HG03175 (cell line): ENCODE measurements at regions not wholly inside any gene's neighbourhood (a gene's known extent, or its start where the extent isn't known, plus 50 kb on each side); places are given as distances from the start of the nearest gene placed in this dataset.
"Not testable (repeated sequence)": the region's sequence is repeated elsewhere in the genome, so short reads cannot be mapped to it uniquely, and the experiment has no call there.

Experiments
- ATAC-seq: cut with Tn5 transposase; IDR thresholded peaks from one replicate; pipeline ENCODE4 v1.9.1; 2021; ENCODE audit warnings: mild to moderate bottlenecking, moderate library complexity; ENCODE audit not compliant: unreplicated experiment

DNA sequence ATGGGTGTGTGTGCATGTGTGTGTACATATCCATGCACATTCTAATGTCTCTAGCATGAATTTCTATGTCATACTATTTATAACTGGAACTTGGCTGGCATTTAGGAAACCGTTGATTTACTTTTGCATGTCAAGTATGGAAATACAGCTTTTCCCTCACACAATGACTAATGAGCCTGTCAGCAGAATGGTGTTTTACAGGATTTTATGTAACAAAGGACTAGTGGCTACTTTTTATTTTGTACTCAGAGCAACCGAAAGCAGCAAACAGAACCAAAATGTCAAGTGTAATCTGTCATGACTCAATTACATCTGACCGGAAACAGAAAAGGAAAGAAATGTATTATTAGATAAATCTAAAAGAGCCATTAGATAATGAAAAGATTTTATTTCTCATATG, 1911.5 kb upstream of the AGA start:
- ATAC-seq, result no peak

DNA sequence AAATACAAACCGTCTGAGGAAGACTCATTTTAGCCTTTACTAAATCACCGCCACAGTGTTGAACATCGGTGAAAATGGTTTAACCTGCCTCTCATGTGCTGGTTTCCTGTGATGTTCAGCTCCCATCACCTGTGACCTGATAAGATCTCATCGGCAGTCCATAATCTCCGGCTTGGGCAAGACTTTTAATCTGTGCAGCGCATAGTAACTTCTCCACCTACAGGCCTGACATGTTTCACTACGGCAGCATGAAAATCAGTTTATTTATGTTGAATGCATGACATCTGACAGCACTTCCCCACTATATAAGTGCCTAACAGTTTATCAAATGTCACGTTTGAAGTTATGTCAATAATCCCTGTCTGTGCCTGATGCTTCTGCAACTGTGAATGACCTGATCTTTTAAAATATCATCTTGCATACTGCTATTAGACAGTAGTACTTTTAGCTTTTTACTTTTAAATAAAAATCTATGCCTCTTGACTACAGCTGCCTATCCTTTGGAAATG, 1919.8 kb upstream of the AGA start:
- no peak for ATAC-seq

GRCh38 chr4:179365932-179366331, 1923.7 kb upstream of the AGA start:
- ATAC-seq, result not testable (repeated sequence)

DNA sequence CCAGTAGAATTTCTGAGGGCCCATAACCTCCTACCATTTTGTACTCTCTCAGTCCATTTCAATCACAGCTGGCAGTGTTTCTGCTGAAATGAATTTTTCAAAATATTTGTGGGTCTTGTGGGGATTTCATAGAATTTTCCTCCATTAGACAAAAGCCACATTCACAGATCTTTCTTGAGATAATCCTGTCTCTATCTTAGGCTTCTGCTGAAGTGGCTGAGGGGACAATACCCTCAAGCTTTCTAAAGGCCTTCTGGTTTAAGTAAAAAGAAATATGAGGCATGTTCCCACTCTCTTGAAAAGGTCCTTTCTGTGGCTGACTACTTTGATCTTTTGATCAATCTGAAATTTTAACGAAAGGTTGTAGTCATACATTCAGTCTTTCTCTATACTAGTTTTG, 1930.0 kb upstream of the AGA start:
- ATAC-seq, result no peak

DNA sequence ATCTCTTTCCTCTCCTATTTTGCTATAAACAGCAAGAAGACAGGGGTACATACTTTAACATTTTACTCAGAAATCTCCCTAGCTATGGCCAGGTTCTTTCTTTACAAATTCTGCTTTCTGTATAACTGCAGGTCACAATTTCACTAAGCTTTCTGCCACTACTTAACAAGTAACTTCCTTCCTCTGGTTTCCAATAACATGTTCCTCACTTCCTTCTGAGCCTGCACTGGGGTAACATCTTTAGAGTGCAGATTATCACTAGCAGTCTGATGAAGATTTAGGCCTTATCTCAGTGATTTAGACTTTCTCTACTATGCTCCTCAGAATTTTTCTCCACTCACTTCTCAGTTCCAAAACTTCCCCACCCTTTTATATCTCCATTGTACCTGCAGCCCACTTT, 1930.5 kb upstream of the AGA start:
- no peak for ATAC-seq

DNA sequence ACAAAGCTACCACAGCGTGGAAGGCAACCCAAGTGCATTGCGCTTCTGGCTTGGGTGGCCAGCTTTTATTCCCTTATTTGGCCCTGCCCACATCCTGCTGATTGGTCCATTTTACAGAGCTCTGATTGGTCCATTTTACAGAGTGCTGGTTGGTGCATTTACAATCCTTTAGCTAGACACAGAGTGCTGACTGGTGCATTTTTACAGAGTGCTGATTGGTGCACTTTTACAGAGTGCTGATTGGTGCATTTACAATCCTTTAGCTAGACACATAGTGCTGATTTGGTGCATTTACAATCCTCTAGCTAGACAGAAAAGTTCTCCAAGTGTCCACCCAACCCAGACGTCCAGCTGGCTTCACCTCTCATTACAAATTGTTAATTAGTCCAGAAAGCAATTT, 1936.6 kb upstream of the AGA start:
- not testable (repeated sequence) for ATAC-seq

DNA sequence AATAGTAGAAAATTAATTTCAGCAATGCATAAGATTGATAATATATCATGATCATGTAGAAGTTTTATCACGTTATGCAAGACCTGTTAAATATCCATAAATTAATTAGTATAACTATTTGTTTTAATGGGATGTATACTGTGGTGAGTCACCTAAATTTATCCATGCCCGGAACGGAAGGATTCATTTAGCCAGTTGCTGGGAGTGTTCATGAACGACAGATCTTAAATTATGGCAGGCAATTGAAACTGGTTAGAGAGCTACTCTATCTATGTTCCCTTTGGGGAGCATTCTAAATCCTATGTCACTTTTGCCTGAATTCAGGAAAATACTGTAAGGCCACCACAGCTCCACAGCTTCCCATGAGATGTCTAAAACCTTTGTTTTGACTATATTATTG, 1950.5 kb upstream of the AGA start:
- no peak for ATAC-seq

DNA sequence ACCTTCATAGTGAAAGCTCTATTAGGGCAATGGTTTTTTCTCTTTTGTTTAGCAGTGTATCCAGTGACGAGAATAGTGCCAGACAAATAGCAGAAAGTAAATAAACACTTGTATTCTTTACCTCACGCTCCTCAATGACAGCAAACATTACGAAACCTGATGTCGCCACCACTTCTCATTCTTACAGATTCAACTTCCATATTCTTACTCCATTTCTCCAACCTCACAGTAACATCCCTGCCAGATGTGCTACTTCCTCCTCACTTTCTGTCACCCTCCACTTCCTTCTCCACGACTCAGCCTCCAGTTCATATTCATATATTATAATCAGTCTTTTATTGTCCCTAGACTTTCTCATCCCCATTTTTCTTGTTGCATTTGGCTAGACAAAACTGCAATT, 1956.2 kb upstream of the AGA start:
- no peak for ATAC-seq

DNA sequence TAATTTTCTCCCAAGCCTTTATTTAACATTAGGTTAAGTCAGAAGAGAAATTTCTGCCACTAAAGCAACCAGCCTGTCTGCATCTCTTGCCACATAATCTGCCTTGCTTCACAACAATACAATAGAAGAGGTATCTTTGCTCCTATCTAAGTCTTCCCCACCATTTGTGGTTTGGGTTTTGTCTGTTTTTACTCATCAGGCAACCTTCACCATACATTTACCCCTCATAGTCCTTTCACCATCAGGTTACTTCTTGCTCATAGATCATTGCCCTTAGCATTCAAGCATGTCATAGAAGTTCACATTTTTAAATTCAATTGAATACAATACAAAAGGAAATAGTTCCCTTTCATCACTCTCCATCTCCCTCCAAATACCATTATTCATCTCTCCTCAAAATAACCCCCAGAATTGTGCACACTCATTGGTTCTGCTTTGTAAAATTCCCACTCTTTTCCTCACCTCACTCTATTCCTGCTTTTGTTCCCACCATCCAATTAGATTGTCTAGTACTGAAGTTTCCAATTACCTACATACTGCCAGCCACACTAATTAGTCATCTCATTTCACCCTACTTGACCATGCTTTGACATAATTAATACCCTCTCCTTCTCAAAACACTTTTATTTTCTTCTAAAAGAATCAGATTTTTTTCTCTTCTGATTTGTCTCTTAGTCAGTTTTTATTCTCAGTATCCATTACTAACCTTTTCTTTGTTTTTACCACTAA, 1957.0 kb upstream of the AGA start:
- no peak for ATAC-seq

- no peak for ATAC-seq
Observed at GRCh38 chr4:179415037-179415846, 1973.0 kb upstream of the AGA start.

GRCh38 chr4:179415847-179416223, 1973.6 kb upstream of the AGA start:
- ATAC-seq, result no peak

DNA sequence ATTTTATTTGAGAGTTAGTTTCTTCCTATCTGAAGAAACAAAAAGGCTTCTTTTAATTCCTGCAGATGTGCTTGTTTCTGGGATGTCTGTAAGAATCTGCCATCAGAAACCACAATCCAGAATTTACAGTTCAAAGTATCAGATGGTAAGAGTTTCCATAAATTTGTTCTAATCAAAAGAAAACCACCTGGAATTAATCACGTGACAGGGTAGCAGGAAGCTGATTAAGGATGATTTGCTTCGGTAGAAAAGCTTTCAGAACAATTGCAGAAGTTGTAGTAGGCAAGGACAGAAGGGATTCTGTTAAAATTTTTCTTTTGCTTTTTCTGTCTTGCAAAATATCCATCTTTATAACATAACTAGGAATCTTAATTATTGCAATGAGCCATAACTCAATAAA, 1975.1 kb upstream of the AGA start:
- ATAC-seq, result no peak

GRCh38 chr4:179437962-179438361, 1995.7 kb upstream of the AGA start:
- ATAC-seq, result no peak

DNA sequence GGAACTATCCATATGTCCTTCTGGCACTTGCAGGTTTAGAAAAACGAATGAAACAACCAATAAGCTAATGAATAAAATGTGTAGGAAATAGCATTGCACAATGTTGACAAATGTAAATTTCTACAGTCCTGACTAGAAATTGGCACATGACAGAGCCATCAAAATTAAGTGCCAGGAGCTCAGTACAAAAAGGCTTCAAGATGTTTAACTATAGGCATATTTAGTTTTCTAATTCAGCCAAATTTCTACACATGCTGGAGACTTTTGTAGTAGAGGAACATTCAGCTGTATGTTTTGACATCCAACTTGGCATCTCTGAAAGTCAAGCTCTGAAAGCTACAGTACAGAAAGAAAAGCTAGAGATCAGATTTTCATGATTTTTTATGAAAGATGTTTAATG, 1999.4 kb upstream of the AGA start:
- no peak for ATAC-seq

DNA sequence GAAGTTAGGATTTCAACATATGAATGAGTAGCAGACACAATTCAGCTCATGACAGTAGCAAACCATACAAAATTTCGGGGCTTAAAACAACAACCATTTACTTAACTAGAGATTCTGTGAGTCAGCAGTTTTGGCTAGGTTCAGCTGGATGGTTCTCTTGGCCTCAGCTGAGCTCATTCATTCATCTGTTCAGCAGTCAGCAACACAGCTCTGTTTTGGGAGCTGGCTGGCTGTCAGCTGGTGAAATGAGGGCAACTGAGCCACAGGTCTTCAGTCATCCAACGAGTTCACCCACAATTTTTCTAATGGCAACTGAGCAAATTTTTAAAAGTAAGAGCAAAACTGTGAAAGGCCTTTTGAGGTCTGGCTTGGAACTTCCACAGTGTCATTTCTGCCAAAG, 2005.1 kb upstream of the AGA start:
- no peak for ATAC-seq

DNA sequence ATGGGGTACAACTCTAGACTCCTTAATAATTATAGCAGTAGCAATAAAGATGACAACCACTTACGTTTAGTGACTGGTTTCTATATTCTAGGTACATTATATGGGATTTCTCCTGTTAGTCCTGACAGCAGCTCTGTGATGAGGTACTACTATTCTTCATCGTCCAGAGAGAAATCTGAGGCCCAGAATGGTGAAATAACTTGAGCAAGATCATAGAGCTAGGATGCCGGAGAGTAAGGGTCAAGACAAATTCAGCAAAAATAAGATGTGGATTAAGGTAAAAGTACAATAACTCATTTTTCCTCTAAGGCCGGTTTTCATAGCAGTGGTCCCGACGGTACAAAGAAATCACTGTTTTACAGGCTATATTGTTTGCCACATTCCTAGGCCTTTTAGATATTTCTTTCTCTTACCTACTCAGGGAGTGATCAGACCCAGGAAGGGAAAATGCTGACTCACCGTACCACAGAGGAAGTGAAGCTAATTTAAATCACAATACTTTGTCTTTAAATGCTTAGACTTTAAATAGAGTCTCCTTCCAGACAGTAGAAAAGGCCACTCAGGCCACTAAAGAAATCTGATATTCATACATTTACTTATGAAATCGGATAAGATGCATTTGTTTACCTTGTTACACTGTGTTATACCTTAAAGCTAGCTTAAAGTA, 2023.0 kb upstream of the AGA start:
- no peak for ATAC-seq

- ATAC-seq, result no peak
Observed at GRCh38 chr4:179467878-179468277, 2025.6 kb upstream of the AGA start.

DNA sequence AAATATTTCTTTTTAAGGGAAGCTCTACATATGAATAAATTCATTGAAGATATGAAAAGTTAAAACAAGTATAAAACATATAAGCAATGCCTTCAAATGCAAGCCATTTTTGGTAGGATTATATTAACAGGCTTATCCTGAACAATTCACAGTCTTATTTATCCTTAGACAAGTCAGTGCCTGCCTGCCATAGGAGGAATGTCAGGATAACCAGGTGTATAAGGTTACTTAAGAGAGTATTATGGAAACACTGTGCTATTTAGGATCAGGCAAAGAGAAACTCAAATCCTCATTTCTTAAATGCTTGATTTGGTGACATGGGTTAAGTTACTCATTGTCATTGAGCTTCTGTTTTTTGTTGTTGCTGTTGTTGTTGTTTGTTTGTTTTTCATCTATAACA, 2029.9 kb upstream of the AGA start:
- no peak for ATAC-seq

DNA sequence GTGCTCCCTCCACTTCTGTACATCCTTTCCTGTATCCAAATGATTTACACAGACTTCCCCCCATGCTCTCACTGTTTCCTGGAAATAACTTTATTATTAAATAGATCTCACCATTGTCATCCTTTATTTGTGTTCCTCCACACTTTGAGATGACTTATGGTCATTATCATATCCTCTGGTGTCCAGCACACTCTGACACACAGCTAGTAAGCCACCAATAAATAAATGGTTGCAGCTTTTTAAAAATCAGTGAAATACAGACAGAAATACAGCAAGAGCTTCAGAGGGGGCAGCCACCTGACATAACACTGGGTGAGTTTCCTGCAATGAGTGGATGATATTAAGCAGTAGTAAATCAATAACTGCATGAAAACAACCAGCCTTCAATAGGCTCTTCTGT, 2036.4 kb upstream of the AGA start:
- ATAC-seq, result no peak

DNA sequence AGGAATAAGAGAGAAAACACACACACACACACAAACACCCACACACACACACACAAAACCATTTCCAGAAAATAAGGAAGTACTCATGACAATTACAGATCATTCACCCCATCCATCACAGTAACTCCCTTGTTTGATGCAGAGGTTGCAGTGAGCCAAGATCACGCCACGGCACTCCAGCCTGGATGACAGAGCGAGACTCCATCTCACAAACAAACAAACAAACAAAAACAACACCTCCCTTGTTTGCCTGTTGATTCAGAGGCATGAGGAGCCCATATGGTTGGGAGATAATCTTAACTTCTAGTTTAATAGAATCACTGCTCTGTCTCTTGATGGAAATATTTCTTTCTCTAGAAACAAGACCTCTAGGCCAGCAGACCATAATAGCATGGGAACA, 2043.5 kb upstream of the AGA start:
- ATAC-seq, result no peak

- ATAC-seq, result no peak
Observed at GRCh38 chr4:179486570-179487335, 2044.5 kb upstream of the AGA start.
